ENCODE measurements at regions not wholly inside any gene's neighbourhood (a gene's known extent, or its start where the extent isn't known, plus 50 kb on each side); places are given as distances from the start of the nearest gene placed in this dataset.

- H3K9me3 ChIP-seq (replicated peaks; ENCODE audit: control insufficient read depth, insufficient read depth, low read depth, low read length) = no peaks in the 10 kb centered on the region
- intact Hi-C loops (cut with micrococcal nuclease) = no loop called here
- no peak overlapping the region for H3K27ac ChIP-seq (ENCODE audit: extremely low read depth, low read depth, low read length)
- in situ Hi-C loops (cut with MboI) = no loop called here
- ChIA-PET POLR2A (no interaction called here), CTCF (ENCODE audit: low intra/inter-chr PET ratio) (no interaction called here)
- no peaks in the 10 kb centered on the region for H4K20me1 ChIP-seq (replicated peaks; ENCODE audit: control insufficient read depth, insufficient read depth, low read length)
- H3K4me2 ChIP-seq (ENCODE audit: insufficient read depth, low read length) = no peak overlapping the region
- FAIRE-seq (no peak), DNase-seq (ENCODE audit: extremely low read depth in 1 of 4, low spot score in 3 of 4) (no peak), ATAC-seq (no peak)
- no peak overlapping the region for H3K9ac ChIP-seq (ENCODE audit: insufficient read depth in 1 of 2, low read depth in 2 of 2, low read length in 2 of 2)
- BruUV-seq (replicated peaks) = no TSS peak
- H3K27me3 ChIP-seq (ENCODE audit: control insufficient read depth in 2 of 2, insufficient read depth in 2 of 2, low read length in 2 of 2) = no peaks in the 10 kb centered on the region
- no peak overlapping the region for H3K4me3 ChIP-seq
- H3K79me2 ChIP-seq (ENCODE audit: control insufficient read depth, insufficient read depth, low read length) = no peaks in the 10 kb centered on the region
- no peaks in the 10 kb centered on the region for H3K4me1 ChIP-seq (replicated peaks in 1 of 2; ENCODE audit: control insufficient read depth in 2 of 2, insufficient read depth in 2 of 2, low read length in 2 of 2)
- 0% methylated on average over 1 of the region's 1 CpG for WGBS (ENCODE audit: insufficient coverage, low coverage, missing lambda C conversion rate)
- H3K9me1 ChIP-seq (ENCODE audit: control insufficient read depth, insufficient read depth, low read length) = no peaks in the 10 kb centered on the region
- H3K36me3 ChIP-seq (ENCODE audit: control insufficient read depth, insufficient read depth, low read length) = no peaks in the 10 kb centered on the region
- no peak overlapping the region for H2AFZ ChIP-seq (ENCODE audit: low read depth, low read length)
- TF ChIP-seq XRCC4 (IDR thresholded peaks at IDR 0.05; ENCODE audit: extremely low read depth, insufficient read depth, insufficient read length) = no peak
- TF ChIP-seq ZNF511 (CRISPR knock-in tag; IDR thresholded peaks at IDR 0.05) = no peak
- no peak for TF ChIP-seq DLX4 (CRISPR knock-in tag; IDR thresholded peaks at IDR 0.05)
- no peak for TF ChIP-seq XRCC3 (IDR thresholded peaks at IDR 0.05)
- no peak for TF ChIP-seq TCF15 (CRISPR knock-in tag; IDR thresholded peaks at IDR 0.05)
- no peak for TF ChIP-seq ZNF668 (CRISPR knock-in tag; IDR thresholded peaks at IDR 0.05)
- TF ChIP-seq SUPT5H (IDR thresholded peaks at IDR 0.05) = no peak
- TF ChIP-seq ZNF395 (CRISPR knock-in tag; IDR thresholded peaks at IDR 0.05) = no peak
- TF ChIP-seq U2AF1 (optimal IDR thresholded peaks at IDR 0.05; ENCODE audit: low read depth, low read length) = no peak
- no peak for TF ChIP-seq RUNX1 (IDR thresholded peaks at IDR 0.05; ENCODE audit: low read depth)
- TF ChIP-seq ZNF609 (CRISPR knock-in tag; IDR thresholded peaks at IDR 0.05; ENCODE audit: borderline replicate concordance) = no peak
- TF ChIP-seq TOE1 (IDR thresholded peaks at IDR 0.05; ENCODE audit: borderline replicate concordance) = no peak
- no peak for TF ChIP-seq TOE1 (CRISPR knock-in tag; IDR thresholded peaks at IDR 0.05; ENCODE audit: borderline replicate concordance, low read depth)
- no peak for TF ChIP-seq MEF2D (tag; conservative IDR thresholded peaks at IDR 0.05; ENCODE audit: low read depth)
- no peak for TF ChIP-seq MTA2 (IDR thresholded peaks at IDR 0.05; ENCODE audit: low read depth)
- TF ChIP-seq SRSF7 (optimal IDR thresholded peaks at IDR 0.05; ENCODE audit: low read depth, low read length) = no peak
- no peak for TF ChIP-seq SIN3B (IDR thresholded peaks at IDR 0.05; ENCODE audit: low read depth)
- no peak for TF ChIP-seq MCM3 (IDR thresholded peaks at IDR 0.05)
These were observed 595.5 kb downstream of the RWDD3 start for GRCh38 chr1:95829556-95829955.
